ENCODE measurements at regions not wholly inside any gene's neighbourhood (a gene's known extent, or its start where the extent isn't known, plus 50 kb on each side); places are given as distances from the start of the nearest gene placed in this dataset.

GRCh38 chr20:50408526-50409364 lies 101.4 kb upstream of the PTPN1 start:
- no peak for TF ChIP-seq POLR2A (IDR thresholded peaks at IDR 0.05; ENCODE audit: low read length)
- no peak for TF ChIP-seq GATA1 (IDR thresholded peaks at IDR 0.05; ENCODE audit: low read depth, low read length)
